ENCODE measurements at regions not wholly inside any gene's neighbourhood (a gene's known extent, or its start where the extent isn't known, plus 50 kb on each side); places are given as distances from the start of the nearest gene placed in this dataset.
"Not testable (repeated sequence)": the region's sequence is repeated elsewhere in the genome, so short reads cannot be mapped to it uniquely, and the experiment has no call there.

DNA sequence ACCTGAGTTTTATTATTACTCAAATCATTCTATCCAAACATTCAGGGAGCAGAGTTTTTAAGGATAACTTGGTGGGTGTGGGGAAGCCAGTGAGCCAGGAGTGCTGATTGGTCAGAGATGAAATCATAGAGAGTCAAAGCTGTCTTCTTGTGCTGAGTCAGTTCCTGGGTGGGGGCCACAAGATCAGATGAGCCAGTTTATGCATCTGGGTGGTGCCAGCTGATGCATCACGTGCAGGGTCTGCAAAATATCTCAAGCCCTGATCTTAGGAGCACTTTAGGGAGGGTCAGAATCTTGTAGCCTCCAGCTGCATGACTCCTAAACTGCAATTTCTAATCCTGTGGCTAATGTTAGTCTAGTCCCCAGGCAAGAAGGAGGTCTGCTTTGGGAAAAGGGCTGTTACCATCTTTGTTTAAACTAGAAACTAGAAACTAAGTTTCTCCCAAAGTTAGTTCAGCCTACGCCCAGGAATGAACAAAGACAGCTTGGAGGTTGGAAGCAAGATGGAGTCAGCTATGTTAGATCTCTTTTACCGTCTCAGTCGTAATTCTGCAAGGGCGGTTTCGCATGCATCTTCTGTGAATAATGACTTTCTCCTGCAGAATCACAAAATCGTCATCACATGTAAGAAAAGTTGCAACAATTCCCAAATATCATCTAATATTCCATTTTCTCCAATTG is 97.5 kb downstream of the ZNF664 start:
- DNase-seq (ENCODE audit: low spot score) = not testable (repeated sequence)

DNA sequence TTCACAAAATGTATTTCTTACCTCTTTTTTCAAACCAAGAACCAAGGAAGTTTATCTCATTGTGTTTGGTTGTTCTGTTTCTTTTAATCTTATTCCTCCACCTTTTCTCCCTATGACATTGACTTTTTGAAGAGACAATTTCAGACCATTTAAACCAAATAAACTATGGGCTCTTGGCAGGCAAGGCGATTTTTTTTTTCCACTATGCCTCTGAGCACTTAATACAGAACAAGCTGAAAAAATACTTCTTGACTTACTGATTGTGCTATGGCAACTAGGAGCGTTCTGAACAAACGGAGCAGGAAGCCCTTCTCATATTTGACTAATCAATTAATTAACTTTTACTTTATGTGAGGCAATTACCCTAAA is 98.0 kb downstream of the ZNF664 start:
- DNase-seq (ENCODE audit: low spot score) = no peak

DNA sequence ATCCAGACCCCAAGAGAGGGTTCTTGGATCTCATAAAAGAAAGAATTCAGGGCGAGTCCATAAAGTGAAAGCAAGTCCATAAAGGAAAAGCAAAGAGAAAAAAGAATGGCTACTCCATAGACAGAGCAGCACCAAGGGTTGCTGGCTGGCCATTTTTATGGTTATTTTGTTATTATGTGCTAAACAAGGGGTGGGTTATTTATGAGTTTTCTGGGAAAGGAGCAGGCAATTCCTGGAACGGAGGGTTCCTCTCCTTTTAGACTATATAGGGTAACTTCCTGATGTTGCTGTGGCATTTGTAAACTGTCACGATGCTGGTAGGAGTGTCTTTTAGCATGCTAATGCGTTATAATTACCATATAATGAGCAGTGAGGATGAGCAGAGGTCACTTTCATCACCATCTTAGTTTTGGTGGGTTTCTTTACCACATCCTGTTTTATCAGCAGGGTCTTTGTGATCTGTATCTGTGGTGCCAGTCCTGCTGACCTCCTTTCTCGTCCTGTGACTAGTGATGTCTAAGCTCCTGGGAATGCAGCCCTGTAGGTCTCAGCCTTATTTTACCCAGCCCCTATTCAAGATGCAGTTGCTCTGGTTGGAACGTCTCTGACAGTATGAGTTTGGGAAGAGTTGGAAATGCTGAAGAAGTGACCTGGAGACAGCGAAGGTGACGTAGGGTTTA is 100.5 kb downstream of the ZNF664 start:
- no peak for DNase-seq (ENCODE audit: low spot score)

DNA sequence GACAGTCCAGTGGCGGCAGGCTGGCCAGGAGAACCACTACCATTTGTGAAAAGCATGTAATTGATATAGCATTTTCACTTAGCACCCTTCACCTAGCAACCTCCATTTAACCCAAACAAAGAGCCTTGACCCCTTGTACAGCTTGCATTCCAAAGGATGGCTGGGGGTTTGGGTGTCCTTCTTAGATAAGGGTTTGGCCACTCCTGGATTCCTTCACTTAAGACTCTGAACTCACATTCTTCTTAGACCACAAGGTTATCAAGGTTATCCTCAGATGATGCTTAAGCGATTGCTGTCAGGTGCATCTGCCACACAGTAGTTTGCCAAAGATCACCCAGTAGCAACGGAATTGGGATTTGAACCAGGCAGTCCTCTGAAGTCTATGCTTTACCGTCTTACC is 102.8 kb downstream of the ZNF664 start:
- no peak for DNase-seq (ENCODE audit: low spot score)

DNA sequence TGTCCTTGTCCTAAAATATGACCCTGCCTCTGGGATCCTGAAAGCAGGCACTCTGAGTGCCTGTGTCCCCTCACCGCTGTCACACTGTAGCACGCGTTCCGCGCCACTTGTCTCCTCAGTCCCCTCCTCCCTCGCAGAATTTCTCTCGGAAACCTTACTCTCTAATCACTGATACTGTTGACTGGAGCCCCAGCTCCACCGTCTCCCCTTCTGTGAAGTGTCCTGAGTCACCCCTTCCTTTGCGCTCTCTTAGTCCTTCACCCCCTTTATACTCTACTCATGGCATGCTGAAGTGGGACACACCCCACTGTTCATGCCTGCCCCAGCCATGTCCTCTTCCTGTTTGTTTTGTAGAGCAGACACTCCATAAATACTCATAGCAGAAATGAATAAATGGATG is 104.7 kb downstream of the ZNF664 start:
- no peak for DNase-seq (ENCODE audit: low spot score)

DNA sequence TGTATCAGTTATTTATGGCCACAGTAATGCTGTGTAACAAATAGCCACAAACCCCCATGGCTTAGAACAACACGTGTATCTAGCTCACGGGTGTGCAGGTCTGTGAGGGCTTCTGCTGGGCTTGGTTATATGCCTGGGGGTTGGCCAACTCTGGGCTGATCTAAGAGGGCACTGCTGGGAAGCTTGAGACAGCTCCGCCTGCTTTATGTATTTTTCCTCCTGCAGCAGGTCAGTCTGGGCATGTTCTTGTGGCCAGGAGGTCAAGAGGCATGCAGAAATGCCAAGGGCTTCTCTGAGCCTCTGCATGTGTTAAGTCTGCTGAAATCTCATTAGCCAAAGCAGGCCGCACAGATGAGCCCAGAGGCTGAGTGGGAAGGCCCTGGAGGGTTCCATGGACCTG is 105.8 kb downstream of the ZNF664 start:
- DNase-seq (ENCODE audit: low spot score) = no peak

DNA sequence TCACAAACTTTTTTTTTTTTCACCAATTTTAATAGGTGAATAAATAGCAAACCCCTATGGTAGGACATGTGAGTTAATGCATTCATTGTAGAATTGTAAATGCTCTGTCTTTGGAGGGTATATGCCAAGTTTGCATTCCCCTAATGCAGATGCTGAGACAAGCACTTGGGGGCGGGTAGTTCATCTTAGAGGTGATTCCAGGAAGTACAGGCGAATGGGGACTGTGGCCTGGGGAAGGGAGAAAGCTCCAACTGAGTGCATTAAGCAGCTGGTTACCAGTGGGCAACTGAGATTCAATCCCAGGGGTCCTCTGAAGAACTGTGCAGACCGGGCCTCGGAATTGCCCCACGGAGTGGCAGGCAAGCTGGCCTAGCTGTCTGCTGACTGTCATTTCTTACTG is 107.6 kb downstream of the ZNF664 start:
- no peak for DNase-seq (ENCODE audit: low spot score)

DNA sequence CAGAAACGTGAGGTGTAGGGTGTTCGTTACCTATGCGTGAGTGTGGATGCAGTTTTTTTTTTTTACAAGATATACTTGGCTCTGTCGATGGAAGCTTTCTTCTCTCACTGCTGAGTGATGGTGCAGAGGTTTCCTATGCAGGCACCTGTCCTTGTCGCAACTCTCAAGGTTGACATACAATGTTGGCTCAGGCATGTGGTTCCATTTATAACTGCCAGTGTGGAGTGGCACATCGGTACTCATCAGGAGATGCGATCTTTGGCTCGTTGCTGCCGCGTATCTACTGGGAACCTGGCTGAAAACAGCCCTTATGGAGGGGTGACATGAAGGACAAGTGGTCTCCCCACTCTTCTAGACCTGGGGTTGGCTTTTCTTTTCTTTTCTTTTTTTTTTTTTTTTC is 109.0 kb downstream of the ZNF664 start:
- no peak for DNase-seq (ENCODE audit: low spot score)

DNA sequence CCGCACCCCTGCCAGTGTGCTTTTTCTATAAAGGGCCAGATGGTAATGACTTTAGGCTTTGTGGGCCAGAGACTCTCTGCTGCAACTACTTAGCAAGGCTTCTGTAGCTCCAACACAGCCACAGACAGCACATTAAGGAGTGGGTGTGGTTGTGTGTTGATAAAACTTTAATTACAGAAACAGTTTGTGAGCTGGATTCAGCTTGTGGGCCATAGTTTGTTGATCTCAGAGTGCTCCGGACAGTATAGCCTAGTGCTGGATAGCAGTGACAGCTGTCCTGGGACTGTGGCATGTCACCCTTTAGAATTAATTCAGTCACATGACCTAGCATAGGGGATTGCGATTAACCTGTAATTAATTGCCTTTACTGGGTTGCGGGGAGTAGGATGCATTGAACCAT is 109.7 kb downstream of the ZNF664 start:
- no peak for DNase-seq (ENCODE audit: low spot score)

DNA sequence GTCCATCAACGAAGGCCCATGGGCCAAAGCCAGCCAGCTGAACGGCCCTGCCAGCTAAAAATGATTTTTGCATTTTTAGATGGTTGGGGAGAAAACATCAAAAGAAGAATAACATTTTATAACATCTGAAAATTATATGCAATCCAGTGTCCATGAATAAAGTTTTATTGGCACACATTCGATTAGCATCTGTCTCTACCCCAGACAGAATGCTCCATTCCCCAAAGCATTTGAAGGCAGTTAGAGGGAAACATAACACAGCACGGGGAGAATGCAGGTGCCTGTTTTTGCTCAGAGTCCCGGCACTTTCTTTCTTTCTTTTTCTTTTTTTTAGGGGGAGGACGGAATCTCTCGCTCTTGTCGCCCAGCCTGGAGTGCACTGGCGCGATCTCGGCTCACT is 110.7 kb downstream of the ZNF664 start:
- DNase-seq (ENCODE audit: low spot score) = no peak

DNA sequence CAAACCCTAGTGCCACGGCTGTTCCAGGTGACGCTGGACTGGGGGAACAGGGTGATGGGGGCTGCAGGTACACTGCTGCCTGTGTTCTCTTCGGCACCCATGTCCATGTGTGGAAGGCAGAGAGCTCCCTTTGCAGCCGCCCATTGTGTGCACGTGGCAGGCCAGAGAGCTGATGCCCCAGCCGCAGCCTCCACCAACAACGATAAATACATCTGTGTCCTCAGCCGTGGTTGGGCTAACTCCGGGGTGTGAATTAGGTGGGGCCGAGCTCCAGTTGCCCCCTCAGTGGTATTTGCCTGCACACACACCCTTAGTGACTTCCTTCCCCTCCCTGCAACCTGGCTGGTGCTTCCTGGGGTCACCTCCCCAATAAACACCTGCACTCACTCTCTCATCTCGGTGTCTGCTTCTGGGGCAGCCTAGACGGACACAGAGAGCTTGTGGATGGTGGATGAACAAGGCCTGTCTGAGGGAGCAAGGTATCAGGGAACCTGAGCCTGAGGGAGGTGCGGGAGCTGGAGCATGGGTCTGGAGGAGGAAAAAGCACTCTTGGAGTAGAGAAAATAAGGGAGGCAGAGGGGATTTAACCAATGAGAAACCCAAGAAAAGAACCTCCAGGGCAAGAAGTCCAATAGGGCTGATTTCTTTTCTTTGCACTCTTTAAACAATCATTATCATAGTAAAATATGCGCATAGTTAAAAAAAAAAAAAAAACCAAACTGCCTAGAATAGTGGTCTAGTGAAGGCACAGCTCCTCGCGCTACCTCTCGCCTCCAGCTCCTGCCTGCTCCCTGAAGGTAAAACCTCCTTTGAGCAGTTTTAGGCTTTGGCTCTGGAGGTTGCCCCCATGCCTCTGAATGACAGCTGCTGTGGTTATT is 112.6 kb downstream of the ZNF664 start:
- no peak for DNase-seq (ENCODE audit: low spot score)

DNA sequence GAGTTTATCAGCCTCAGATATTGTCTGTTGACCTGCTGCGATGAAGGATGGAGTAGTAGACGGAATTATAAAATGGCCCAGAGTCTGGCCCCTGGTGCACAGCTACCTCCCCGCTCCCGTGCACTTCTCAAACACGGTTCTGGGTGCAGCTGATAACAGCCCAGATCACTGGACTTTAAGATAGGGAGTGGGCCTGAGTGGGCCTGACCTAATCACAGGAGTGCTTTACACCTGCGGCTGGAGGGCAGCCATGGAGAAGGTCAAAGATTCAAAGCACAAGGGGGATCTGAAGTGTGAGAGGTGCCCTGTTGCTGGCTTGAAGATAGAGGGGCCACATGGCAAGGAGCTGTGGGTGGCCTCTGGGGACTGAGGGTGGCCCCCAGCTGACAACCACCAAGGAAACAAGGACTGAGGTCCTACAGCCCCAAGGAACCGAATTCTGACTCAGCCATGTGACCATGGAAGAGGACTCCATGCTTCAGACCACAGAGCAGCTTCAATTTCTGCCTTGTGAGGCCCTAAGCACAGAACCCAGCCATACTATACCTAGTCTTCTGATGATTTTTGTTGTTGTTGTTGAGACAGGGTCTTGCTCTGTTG is 113.4 kb downstream of the ZNF664 start:
- no peak for DNase-seq (ENCODE audit: low spot score)

DNA sequence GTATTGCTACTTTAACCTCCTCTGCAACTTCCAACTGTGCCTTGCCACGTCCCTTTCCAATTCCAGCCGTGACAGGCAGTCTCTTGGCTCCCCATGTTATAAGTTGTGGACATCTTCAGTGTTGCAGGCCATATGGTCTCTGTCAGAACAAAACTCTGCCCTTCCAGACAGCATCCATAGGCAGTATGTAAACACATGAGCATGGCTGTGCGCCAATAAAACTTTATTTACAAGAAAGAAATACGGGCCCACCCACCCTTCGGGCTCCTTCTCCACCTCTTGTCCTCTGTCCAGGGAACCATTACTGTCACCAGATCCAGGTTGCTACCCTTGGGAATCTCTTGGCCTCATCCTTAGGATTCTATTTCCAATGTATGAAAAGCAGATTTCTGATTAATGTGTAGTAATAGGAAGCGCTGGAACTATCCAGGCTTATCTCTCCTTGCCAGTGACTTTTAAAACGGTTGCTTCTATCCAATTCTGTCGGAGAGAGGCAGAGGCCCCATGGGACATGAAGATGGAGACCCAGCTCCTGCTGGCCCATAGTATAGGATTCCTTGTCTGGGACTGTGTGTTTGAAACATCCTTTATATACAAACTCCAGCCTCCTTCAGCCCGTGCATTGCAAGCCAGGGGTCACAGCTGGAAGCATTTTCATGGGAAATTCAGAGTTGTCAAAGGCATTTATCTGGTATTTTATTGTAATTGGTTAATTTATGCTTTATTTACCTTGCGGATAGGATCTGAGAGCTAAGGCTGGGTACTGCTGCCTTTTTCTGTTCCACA is 114.4 kb downstream of the ZNF664 start:
- no peak for DNase-seq (ENCODE audit: low spot score)

DNA sequence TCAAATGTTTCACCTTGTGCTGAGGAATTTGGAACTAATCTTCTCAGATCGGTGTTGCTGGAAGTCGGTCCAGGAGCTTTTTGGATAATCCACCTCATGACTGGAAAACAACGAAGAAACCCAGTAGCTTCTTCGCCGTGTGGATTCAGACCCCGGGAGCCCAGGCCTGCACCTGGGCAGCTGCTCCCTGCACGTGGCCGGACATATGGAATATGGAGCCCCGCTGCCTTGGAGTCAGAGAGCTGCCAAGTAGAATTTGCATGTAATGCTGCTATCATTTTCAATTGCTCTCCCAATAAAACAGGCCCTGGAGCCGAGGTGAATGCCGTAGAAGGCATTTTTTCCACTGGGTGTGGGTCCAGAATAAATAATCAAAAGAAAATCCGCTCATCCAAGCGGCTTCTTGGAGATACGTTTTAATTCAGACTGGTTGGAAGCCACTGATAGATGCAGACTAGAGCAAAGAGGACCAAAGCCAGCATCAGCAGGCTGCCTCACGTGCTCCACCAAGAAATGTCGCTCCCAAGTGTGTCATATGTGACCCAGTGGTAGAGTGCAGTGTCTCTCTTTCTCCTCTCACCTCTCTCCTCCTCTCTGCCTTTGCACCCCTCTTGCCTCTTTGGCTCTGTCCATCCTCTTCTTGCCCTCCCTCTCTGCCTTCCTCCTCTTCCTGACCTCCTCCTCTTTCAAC is 115.3 kb downstream of the ZNF664 start:
- no peak for DNase-seq (ENCODE audit: low spot score)

DNA sequence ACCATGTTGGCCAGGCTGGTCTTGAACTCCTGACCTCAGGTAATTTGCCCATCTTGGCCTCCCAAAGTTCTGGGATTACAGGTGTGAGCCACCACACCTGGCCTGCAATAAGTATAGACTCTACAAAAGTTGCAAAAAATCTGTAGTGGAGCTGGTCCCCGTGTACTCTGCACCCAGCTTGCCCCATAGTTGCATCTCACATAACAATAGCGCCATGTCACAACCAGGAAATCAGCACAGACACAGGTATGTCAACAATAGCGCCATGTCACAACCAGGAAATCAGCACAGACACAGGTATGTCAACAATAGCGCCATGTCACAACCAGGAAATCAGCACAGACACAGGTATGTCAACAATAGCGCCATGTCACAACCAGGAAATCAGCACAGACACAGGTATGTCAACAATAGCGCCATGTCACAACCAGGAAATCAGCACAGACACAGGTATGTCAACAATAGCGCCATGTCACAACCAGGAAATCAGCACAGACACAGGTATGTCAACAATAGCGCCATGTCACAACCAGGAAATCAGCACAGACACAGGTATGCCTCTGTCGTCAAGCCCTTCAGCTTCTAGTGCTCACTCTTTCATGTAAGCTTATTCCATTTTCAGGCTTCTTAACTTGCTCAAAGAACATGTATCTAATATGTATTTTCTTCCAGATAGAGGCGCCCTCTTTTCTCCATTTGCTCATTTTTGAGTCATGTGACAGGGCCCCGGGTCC is 116.3 kb downstream of the ZNF664 start:
- DNase-seq (ENCODE audit: low spot score) = not testable (repeated sequence)

DNA sequence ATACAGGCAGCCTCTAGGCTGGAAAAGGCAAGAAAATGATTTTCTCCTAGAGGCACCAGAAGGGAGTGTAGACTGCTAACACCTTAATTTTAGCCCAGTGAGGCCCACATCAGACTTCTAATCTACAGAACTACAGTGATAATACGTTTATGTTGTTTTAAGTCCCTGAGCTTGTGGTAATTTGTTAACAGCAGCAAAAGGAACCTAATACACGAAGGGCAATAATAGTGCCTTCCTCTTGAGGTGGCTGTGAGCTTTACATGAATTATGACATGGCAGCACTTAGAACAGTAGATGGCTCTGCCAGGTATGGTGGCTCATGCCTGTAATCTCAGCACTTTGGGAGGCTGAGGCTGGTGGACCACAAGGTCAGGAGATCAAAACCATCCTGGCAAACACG is 118.8 kb downstream of the ZNF664 start:
- DNase-seq (ENCODE audit: low spot score) = no peak

DNA sequence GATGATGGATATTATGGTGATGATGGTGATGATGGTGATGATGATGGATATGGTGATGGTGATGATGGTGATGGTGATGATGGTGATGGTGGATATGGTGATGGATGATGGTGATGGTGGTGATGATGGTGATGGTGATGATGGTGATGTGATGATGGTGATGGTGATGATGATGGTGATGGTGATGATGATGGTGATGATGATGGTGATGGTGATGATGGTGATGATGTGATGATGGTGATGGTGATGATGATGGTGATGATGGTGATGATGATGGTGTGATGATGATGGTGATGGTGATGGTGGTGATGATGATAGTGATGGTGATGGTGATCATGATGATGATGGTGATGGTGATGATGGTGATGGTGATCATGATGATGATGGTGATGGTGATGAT is 119.5 kb downstream of the ZNF664 start:
- not testable (repeated sequence) for DNase-seq (ENCODE audit: low spot score)

DNA sequence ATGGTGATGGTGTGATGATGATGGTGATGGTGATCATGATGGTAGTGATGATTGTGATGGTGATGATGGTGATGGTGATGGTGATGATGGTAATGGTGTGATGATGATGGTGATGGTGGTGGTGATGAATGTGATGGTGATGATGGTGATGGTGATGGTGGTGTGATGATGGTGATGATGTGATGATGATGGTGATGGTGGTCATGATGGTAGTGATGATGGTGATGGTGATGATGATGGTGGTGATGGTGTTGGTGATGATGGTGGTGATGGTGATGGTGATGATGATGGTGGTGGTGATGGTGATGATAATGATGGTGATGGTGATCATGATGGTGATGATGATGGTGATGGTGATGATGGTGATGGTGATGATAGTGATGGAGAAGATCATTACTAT is 120.3 kb downstream of the ZNF664 start:
- DNase-seq (ENCODE audit: low spot score) = no peak

DNA sequence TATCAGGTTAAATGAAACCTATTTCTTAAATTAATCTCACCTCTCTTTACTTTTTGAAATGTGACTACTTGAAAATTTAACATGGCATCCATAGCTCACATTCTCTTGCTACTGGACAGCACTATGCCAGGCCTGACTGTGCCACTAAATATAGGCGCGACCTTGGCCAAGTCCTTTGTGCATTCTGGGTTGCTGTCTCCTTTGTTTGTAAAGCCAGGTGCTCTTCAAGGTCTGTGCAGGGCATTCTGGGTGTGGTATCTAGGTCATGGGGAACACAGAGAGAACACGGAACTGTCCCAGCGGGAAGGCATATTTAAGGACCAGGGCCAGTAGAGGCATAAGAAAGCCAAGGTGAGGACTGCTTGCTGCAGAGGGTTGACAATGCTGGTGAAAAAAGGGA is 121.2 kb downstream of the ZNF664 start:
- DNase-seq (ENCODE audit: low spot score) = no peak

DNA sequence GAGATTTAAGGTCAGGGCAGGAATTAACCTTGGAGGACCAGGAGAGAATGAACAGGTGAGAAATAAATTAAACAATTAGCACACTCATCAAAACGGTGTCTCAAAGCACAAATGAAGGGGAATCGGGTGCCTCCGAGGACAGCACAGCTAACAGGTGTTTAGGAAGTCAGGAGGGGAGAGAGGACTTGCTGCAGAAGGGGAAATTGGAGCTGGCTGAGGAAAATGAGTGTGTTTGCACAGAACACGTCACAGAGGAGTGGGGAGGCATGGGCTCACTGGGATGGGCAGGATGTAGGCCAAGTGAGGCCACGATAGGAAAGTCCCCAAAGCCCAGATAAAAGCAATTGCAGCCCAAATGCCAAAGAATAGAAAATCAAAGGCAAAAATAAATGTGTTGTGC is 121.7 kb downstream of the ZNF664 start:
- DNase-seq (ENCODE audit: low spot score) = no peak

DNA sequence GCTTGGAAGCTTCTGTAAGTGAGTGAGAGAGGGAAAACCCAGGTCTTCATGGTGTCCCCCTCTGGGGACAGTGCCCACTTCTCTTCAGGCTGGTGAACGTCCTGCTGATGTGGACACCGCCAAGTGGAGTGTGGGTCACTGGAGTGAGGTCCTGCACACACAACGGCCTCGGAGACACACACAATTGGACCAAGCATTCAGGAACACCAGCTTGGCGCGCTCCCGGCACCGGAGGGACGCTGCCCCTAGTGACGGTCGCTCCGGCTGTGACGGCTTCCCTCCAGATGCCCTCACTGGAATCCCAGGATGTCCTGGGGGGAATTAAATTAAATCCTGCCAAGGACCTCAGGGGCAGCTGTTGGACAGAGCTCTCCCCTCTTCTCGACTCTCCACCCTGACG is 123.1 kb downstream of the ZNF664 start:
- DNase-seq (ENCODE audit: low spot score) = no peak

Measured in HuH-7 (cell line).